Body of pancreas (tissue), 4 donors: ENCODE measurements at regions not wholly inside any gene's neighbourhood (a gene's known extent, or its start where the extent isn't known, plus 50 kb on each side); places are given as distances from the start of the nearest gene placed in this dataset.

Source experiments
- ATAC-seq: fragments of 150-250 bp; one replicate; pipeline ENCODE4 v1.9.1; 2016
- DNase-seq, 4 donors: peaks; one replicate each; pipeline ENCODE4 v3.0.0-alpha.2; 2019
- H3K27ac ChIP-seq, 4 donors: fragments of 200-600 bp; sonication (generic); 1 replicate in 3 of 4; 2 replicates in 1 of 4; pipeline versions ENCODE4 v1.5.1 to v1.6.1; 2016 to 2019; ENCODE audit warnings: mild to moderate bottlenecking in 1 of 4, mixed read lengths in 1 of 4, moderate library complexity in 1 of 4
- H3K27me3 ChIP-seq, 2 donors: fragments of 200-600 bp; sonication (generic); one replicate each; pipeline ENCODE4 v1.6.0; 2016; ENCODE audit warnings: mild to moderate bottlenecking in 1 of 2
- H3K36me3 ChIP-seq, 2 donors: fragments of 200-600 bp; sonication (generic); replicated peaks in 1 of 2; 2 replicates each; pipeline ENCODE4 v1.5.1; 2016; ENCODE audit warnings: low read depth in 2 of 2; ENCODE audit not compliant: insufficient read depth in 1 of 2
- H3K4me1 ChIP-seq: fragments of 200-600 bp; sonication (generic); one replicate; pipeline ENCODE4 v1.6.0; 2016
- H3K4me3 ChIP-seq, 2 donors: fragments of 200-600 bp; sonication (generic); 1 replicate in 1 of 2; 2 replicates in 1 of 2; pipeline ENCODE4 v1.5.1; 2016 to 2019
- H3K9me3 ChIP-seq, 3 donors: fragments of 200-600 bp; sonication (generic); 1 replicate in 2 of 3; 2 replicates in 1 of 3; pipeline ENCODE4 v1.5.1; 2016
- POLR2A ChIP-seq, 3 donors: fragments of 450-650 bp; IDR thresholded peaks; one replicate each; pipeline ENCODE4 v1.6.1; 2016; ENCODE audit warnings: antibody characterized with exemption in 3 of 3, mild to moderate bottlenecking in 2 of 3
- WGBS, 2 donors: methylation state at CpG; one replicate each; pipeline ENCODE4 v1.1.5; 2017; 5-methylcytosine and 5-hydroxymethylcytosine counted together
- intact Hi-C: fragments of 100-400 bp; cut with DNase I; formaldehyde crosslinking; loops from one replicate; pipeline ENCODE4 v1.15.1; 2023
- TF ChIP-seq, protein P1 (sequence below), 7 experiments: fragments of 450-650 bp in 4 of 7; fragments of 200-600 bp in 3 of 7; sonication (generic) in 3 of 7; IDR thresholded peaks; one replicate each; pipeline ENCODE4 v1.5.1; 2016 to 2019; ENCODE audit warnings: antibody characterized with exemption in 7 of 7

DNA sequence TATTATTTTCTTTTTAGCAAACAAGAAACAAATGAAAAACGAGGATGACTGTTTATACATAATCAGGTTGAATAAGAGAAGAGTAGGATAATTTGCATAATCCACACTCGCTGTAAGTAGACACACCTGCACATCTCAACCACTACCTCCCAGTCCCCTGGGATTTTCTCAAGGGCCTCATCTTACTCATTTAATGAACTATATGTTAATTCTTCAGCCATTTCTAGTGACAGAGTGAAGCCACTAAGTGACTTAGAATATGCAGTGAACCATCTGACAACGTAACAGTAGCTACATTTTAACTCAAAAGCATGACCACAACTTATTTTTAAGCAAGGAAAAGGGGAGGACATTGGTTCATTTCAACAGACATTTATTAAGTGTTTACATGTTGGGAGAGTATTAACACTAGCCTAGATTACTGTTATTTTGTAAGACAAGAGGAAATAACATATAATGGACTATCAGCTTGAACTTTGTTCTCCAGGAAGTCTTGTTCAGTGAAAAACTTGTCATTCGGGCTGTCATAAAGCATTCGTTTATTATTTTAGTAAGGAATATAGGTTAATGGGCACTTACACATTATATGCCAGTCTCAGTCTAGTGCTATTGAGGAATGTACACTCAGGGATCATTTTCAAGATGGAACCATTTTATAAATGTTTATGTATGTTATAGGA, 173.0 kb upstream of the ROBO2 start:
- TF ChIP-seq POLR2A (IDR thresholded peaks at IDR 0.05), result no peak
- TF ChIP-seq, protein P1, sequence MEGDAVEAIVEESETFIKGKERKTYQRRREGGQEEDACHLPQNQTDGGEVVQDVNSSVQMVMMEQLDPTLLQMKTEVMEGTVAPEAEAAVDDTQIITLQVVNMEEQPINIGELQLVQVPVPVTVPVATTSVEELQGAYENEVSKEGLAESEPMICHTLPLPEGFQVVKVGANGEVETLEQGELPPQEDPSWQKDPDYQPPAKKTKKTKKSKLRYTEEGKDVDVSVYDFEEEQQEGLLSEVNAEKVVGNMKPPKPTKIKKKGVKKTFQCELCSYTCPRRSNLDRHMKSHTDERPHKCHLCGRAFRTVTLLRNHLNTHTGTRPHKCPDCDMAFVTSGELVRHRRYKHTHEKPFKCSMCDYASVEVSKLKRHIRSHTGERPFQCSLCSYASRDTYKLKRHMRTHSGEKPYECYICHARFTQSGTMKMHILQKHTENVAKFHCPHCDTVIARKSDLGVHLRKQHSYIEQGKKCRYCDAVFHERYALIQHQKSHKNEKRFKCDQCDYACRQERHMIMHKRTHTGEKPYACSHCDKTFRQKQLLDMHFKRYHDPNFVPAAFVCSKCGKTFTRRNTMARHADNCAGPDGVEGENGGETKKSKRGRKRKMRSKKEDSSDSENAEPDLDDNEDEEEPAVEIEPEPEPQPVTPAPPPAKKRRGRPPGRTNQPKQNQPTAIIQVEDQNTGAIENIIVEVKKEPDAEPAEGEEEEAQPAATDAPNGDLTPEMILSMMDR (IDR thresholded peaks at IDR 0.05), result no peak
- no peak overlapping the region for H3K4me3 ChIP-seq
- no peak overlapping the region for H3K27ac ChIP-seq
- H3K36me3 ChIP-seq, result no peaks in the 10 kb centered on the region
- DNase-seq (no peak), ATAC-seq (no peak)
- intact Hi-C loops, result no loop called here
- WGBS, 2 donors, result 51 to 56% methylated on average over 5 of the region's 5 CpGs
- H3K27me3 ChIP-seq, result no peaks in the 10 kb centered on the region
- no peaks in the 10 kb centered on the region for H3K4me1 ChIP-seq
- no peaks in the 10 kb centered on the region for H3K9me3 ChIP-seq

DNA sequence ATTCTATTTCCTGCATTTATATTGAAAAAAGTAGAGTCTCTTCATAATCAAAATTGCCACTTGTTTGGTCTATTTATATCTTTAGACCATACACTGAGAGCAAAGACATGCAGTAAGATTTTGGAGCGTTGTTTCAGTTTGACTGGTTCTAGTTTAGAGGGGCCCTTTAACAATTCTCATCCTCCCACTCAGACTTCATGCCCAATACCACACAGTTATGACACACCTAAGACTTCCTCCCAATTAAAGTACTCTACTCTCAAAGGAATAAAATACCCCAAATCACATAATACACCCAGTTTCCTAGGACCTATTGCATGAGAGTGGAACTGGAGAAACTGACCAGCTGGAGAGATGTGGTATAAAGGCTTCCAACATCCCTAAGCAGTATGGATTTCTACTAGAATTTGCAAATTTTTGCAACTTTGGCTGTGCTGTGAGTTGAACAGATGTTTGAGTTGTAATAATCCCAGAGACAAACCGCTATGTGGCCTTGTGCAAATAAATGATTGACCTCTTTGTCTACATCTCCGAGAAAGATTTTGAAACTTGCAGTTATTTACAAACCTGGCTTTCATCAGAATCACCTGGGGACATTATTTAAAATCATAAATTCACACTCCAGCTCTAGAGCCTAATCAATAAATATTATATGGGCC, 170.0 kb upstream of the ROBO2 start:
- Histone ChIP-seq H3K4me3 (no peak overlapping the region), H3K36me3 (no peaks in the 10 kb centered on the region), H3K27ac (no peak overlapping the region), H3K4me1 (no peaks in the 10 kb centered on the region), H3K9me3 (no peaks in the 10 kb centered on the region), H3K27me3 (no peaks in the 10 kb centered on the region)
- no peak for DNase-seq
- intact Hi-C loops, result no loop called here
- TF ChIP-seq, protein P1 (IDR thresholded peaks at IDR 0.05), result no peak
- TF ChIP-seq POLR2A (IDR thresholded peaks at IDR 0.05), result no peak
- 36 to 48% methylated on average over 3 of the region's 3 CpGs for WGBS, 2 donors
- ATAC-seq, result no peak

DNA sequence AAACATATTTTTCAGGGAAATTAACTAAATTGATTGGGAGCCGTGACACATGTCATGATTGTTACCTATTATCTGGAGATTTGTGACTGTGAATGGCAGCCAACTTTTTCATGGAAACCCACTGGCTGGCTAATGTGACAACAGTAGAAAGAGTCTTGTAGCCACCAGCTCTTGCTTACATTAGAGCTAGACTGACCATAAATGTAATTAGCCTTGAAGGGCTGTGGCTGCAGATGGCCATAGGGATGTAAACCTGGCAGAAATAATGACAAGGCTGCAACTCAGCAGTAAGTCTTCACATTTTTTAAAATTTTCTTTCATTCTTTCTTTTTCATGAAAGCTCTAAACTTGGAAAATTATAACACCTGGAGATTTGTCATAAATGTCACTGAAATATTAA, 168.2 kb upstream of the ROBO2 start:
- H3K36me3 ChIP-seq, result no peaks in the 10 kb centered on the region
- no peak for ATAC-seq
- no peak overlapping the region for H3K27ac ChIP-seq
- TF ChIP-seq POLR2A (IDR thresholded peaks at IDR 0.05), result no peak
- TF ChIP-seq, protein P1 (IDR thresholded peaks at IDR 0.05), result no peak
- no peak overlapping the region for H3K4me3 ChIP-seq
- 93 to 94% methylated on average over 1 of the region's 1 CpG for WGBS, 2 donors
- H3K4me1 ChIP-seq, result no peaks in the 10 kb centered on the region
- H3K27me3 ChIP-seq, result no peaks in the 10 kb centered on the region
- intact Hi-C loops, result no loop called here
- H3K9me3 ChIP-seq, result no peaks in the 10 kb centered on the region
- DNase-seq, result no peak

DNA sequence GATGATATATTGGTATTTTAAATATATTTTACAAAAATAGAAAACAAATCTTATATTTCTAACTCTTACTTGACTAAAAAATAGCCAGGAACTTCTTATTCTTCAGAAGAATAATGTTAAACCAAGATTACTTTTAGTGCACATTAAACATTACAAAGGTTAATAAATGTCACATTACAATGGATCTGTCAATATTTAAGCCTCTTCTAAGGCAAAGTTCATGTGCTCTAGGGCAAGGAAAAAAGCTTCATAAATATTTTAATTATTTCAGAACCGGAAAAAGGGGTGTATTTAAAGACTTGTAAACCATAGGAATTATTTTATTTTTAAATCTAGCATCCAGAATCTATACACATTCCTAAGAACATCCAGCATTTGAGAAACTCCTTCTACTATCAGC, 166.9 kb upstream of the ROBO2 start:
- intact Hi-C loops, result no loop called here
- Histone ChIP-seq H3K4me1 (no peaks in the 10 kb centered on the region), H3K36me3 (no peaks in the 10 kb centered on the region), H3K9me3 (no peaks in the 10 kb centered on the region), H3K27me3 (no peaks in the 10 kb centered on the region), H3K4me3 (no peak overlapping the region), H3K27ac (no peak overlapping the region)
- DNase-seq, result no peak
- TF ChIP-seq, protein P1 (IDR thresholded peaks at IDR 0.05), result no peak
- TF ChIP-seq POLR2A (IDR thresholded peaks at IDR 0.05), result no peak
- ATAC-seq, result no peak
- WGBS, 2 donors, result 8 to 10% methylated on average over 1 of the region's 1 CpG
